ENCODE measurements at regions not wholly inside any gene's neighbourhood (a gene's known extent, or its start where the extent isn't known, plus 50 kb on each side); places are given as distances from the start of the nearest gene placed in this dataset.

DNA sequence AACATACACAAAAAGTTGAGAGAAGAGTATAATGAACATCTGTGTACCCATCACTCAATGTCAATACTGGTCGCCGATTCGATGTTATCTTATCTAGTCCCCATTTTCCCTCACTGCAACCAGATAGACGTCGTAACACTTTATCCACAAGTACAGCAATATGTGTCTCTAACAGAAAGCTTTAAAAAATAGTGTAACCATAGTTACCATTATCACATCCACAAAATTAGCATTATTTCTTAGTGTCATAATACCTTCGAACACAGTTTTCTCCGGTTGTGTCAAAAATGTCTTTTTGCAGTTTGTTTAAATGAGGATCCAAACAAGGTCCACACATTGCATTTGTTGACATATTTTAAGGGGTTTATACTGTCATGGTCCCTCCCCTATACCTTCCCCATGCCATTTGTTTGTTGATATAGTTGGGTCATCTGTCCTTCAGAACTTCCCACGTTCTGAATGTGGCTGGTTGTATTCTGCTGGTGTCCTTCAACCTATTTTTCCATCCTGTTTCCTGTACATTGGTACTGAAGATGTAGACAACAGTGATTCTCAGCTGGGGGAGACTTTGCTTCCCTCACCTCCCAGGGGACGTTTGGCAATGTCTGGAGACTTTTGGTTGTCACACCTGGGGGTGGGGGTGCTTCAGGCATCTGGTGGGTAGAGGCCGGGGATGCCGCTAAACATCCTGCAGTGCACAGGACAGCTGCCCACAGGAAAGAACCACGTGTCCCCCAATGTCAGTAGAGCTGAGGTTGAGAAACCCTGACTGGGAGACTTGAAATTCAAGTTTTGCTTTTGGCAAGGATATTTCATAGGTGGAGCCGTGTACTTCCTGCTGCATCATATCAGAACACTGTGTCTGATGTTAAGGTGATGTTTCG lies 72.7 kb upstream of the SPRED2 start:
- no peaks in the 10 kb centered on the region for H3K79me2 ChIP-seq (ENCODE audit: insufficient read depth, low read length)
- H3K4me3 ChIP-seq (ENCODE audit: insufficient read depth, low read length), result no peak overlapping the region
- peak; percentile 39 for DNase-seq (ENCODE audit: insufficient read length, low spot score, missing footprints)
- TF ChIP-seq, protein P1, sequence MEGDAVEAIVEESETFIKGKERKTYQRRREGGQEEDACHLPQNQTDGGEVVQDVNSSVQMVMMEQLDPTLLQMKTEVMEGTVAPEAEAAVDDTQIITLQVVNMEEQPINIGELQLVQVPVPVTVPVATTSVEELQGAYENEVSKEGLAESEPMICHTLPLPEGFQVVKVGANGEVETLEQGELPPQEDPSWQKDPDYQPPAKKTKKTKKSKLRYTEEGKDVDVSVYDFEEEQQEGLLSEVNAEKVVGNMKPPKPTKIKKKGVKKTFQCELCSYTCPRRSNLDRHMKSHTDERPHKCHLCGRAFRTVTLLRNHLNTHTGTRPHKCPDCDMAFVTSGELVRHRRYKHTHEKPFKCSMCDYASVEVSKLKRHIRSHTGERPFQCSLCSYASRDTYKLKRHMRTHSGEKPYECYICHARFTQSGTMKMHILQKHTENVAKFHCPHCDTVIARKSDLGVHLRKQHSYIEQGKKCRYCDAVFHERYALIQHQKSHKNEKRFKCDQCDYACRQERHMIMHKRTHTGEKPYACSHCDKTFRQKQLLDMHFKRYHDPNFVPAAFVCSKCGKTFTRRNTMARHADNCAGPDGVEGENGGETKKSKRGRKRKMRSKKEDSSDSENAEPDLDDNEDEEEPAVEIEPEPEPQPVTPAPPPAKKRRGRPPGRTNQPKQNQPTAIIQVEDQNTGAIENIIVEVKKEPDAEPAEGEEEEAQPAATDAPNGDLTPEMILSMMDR (IDR thresholded peaks at IDR 0.05; ENCODE audit: extremely low read depth, low read depth, low read length), result no peak
- no peaks in the 10 kb centered on the region for H3K27me3 ChIP-seq (ENCODE audit: insufficient read depth, low read length)
- H3K27ac ChIP-seq (ENCODE audit: low read depth, low read length), result no peak overlapping the region
- H4K20me1 ChIP-seq (ENCODE audit: insufficient read depth, low read length), result no peaks in the 10 kb centered on the region
- no peaks in the 10 kb centered on the region for H3K9me3 ChIP-seq (ENCODE audit: low read depth, low read length)
- no peak overlapping the region for H3K4me2 ChIP-seq (ENCODE audit: insufficient read depth, low read length)
- no peaks in the 10 kb centered on the region for H3K36me3 ChIP-seq (ENCODE audit: insufficient read depth, low read length)
- no peak overlapping the region for H2AFZ ChIP-seq (ENCODE audit: low read length)
- no peaks in the 10 kb centered on the region for H3K4me1 ChIP-seq (ENCODE audit: insufficient read depth, low read length)

DNA sequence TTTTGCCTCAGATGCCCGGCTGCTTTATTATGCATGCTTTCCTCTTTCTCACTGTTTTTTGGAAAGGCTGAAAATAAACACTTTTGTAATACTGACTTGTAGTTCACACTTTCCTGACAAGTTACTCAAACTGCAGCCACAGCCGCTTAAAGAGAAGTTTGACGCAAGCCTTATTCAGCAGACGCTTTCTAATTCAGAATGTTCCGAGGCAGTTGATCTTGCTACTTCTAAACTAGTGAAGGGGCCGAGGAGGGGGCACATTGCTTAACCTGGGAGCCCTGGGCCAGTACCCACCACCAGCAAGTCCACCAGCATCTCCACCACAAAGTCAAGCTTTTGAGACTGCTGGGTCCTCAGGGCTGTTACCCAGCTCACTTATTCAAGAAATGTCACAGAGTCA lies 71.8 kb upstream of the SPRED2 start:
- H3K79me2 ChIP-seq (ENCODE audit: insufficient read depth, low read length), result no peaks in the 10 kb centered on the region
- no peaks in the 10 kb centered on the region for H3K4me1 ChIP-seq (ENCODE audit: insufficient read depth, low read length)
- H2AFZ ChIP-seq (ENCODE audit: low read length), result no peak overlapping the region
- H3K36me3 ChIP-seq (ENCODE audit: insufficient read depth, low read length), result no peaks in the 10 kb centered on the region
- no peak overlapping the region for H3K4me2 ChIP-seq (ENCODE audit: insufficient read depth, low read length)
- H4K20me1 ChIP-seq (ENCODE audit: insufficient read depth, low read length), result no peaks in the 10 kb centered on the region
- no peak for DNase-seq (ENCODE audit: insufficient read length, low spot score, missing footprints)
- TF ChIP-seq, protein P1 (IDR thresholded peaks at IDR 0.05; ENCODE audit: extremely low read depth, low read depth, low read length), result no peak
- no peaks in the 10 kb centered on the region for H3K27me3 ChIP-seq (ENCODE audit: insufficient read depth, low read length)
- H3K4me3 ChIP-seq (ENCODE audit: insufficient read depth, low read length), result no peak overlapping the region
- H3K9me3 ChIP-seq (ENCODE audit: low read depth, low read length), result no peaks in the 10 kb centered on the region
- no peak overlapping the region for H3K27ac ChIP-seq (ENCODE audit: low read depth, low read length)

DNA sequence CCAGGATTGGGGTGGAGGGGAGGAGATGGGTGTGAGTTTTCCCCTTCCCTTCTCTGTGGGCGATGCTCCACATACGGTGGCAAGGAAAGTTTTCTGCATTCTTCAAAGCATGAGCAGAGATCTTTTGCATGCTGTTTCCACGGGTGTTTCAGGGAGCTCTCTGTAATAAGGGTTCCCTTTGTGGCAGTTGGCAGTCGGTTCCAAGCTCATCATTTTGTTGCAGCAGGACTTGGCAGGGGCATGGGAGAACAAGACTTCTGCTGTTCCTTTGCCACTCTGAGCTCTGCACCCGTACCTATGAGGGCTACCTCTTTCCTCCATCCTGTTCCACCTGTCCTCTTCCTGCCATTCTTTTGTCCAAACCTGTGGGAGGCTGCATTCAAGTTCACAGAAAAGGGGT lies 71.3 kb upstream of the SPRED2 start:
- H3K27ac ChIP-seq (ENCODE audit: low read depth, low read length), result no peak overlapping the region
- H3K27me3 ChIP-seq (ENCODE audit: insufficient read depth, low read length), result no peaks in the 10 kb centered on the region
- no peaks in the 10 kb centered on the region for H3K36me3 ChIP-seq (ENCODE audit: insufficient read depth, low read length)
- no peak overlapping the region for H2AFZ ChIP-seq (ENCODE audit: low read length)
- no peaks in the 10 kb centered on the region for H3K4me1 ChIP-seq (ENCODE audit: insufficient read depth, low read length)
- DNase-seq (ENCODE audit: insufficient read length, low spot score, missing footprints), result no peak
- no peaks in the 10 kb centered on the region for H4K20me1 ChIP-seq (ENCODE audit: insufficient read depth, low read length)
- H3K4me3 ChIP-seq (ENCODE audit: insufficient read depth, low read length), result no peak overlapping the region
- no peaks in the 10 kb centered on the region for H3K79me2 ChIP-seq (ENCODE audit: insufficient read depth, low read length)
- H3K4me2 ChIP-seq (ENCODE audit: insufficient read depth, low read length), result no peak overlapping the region
- TF ChIP-seq, protein P1 (IDR thresholded peaks at IDR 0.05; ENCODE audit: extremely low read depth, low read depth, low read length), result no peak
- H3K9me3 ChIP-seq (ENCODE audit: low read depth, low read length), result no peaks in the 10 kb centered on the region

DNA sequence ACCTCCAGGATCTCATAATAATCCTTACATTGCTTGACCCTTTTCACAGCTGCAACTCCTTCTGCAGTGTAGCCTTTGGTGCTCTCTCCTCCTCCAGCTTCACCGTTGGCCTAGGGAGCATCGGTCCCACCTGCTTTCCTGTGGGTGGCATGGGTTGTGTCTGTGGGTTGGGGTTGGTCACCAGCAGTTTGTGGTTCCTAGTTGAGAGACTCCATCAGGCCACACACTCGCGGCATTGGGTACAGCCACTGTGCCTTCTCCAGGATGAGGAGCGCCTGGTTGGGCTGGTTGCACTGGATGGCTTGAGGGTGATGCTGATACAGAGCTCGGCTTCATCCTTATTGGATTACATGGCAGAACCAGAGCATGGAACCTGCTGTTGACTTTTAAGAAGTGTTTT lies 69.4 kb upstream of the SPRED2 start:
- Histone ChIP-seq H2AFZ (ENCODE audit: low read length) (no peak overlapping the region), H3K4me3 (ENCODE audit: insufficient read depth, low read length) (no peak overlapping the region), H3K36me3 (ENCODE audit: insufficient read depth, low read length) (no peaks in the 10 kb centered on the region), H3K4me2 (ENCODE audit: insufficient read depth, low read length) (no peak overlapping the region), H3K27ac (ENCODE audit: low read depth, low read length) (no peak overlapping the region), H3K4me1 (ENCODE audit: insufficient read depth, low read length) (no peaks in the 10 kb centered on the region), H3K27me3 (ENCODE audit: insufficient read depth, low read length) (no peaks in the 10 kb centered on the region), H3K9me3 (ENCODE audit: low read depth, low read length) (no peaks in the 10 kb centered on the region), H3K79me2 (ENCODE audit: insufficient read depth, low read length) (no peaks in the 10 kb centered on the region), H4K20me1 (ENCODE audit: insufficient read depth, low read length) (no peaks in the 10 kb centered on the region)
- TF ChIP-seq, protein P1 (IDR thresholded peaks at IDR 0.05; ENCODE audit: extremely low read depth, low read depth, low read length), result no peak
- no peak for DNase-seq (ENCODE audit: insufficient read length, low spot score, missing footprints)
